GM12878 (cell line): ENCODE measurements at regions not wholly inside any gene's neighbourhood (a gene's known extent, or its start where the extent isn't known, plus 50 kb on each side); places are given as distances from the start of the nearest gene placed in this dataset.

Experiments used
- BCL11A ChIP-seq: IDR thresholded peaks from 2 replicates; pipeline ENCODE4 v1.6.1; 2011; ENCODE audit warnings: low read depth, low read length
- BCLAF1 ChIP-seq: fragments of 450-650 bp; IDR thresholded peaks from 2 replicates; pipeline ENCODE4 v1.6.1; 2017; ENCODE audit warnings: antibody characterized with exemption, mild to moderate bottlenecking, moderate library complexity
- CREB1 ChIP-seq: IDR thresholded peaks from 2 replicates; pipeline ENCODE4 v1.6.1; 2012; ENCODE audit warnings: low read depth, mild to moderate bottlenecking, inconsistent platforms
- FOXM1 ChIP-seq: IDR thresholded peaks from 2 replicates; pipeline ENCODE4 v1.6.1; 2012; ENCODE audit warnings: low read depth, mild to moderate bottlenecking, inconsistent platforms, low read length, moderate library complexity
- HCFC1 ChIP-seq: fragments of 150-350 bp; IDR thresholded peaks from 2 replicates; pipeline ENCODE4 v1.6.1; 2014; ENCODE audit warnings: low read length
- HDAC6 ChIP-seq: fragments of 200-600 bp; sonication (generic); IDR thresholded peaks from one replicate; pipeline ENCODE4 v1.8.0; 2017; ENCODE audit warnings: antibody characterized with exemption; ENCODE audit not compliant: unreplicated experiment
- HDGF ChIP-seq: fragments of 450-650 bp; IDR thresholded peaks from 2 replicates; pipeline ENCODE4 v1.6.1; 2016; ENCODE audit warnings: antibody characterized with exemption
- IRF4 ChIP-seq: IDR thresholded peaks from 2 replicates; pipeline ENCODE4 v1.6.1; 2011; ENCODE audit warnings: low read depth, low read length
- NFYB ChIP-seq: IDR thresholded peaks from 2 replicates; pipeline ENCODE4 v1.6.1; 2011; ENCODE audit warnings: low read depth, mild to moderate bottlenecking, low read length, improper control_type of control experiment, moderate library complexity; ENCODE audit not compliant: insufficient read depth
- NR2C2 ChIP-seq: IDR thresholded peaks from 2 replicates; pipeline ENCODE4 v1.6.1; 2011; ENCODE audit warnings: borderline replicate concordance, low read depth; ENCODE audit not compliant: control insufficient read depth, insufficient read length
- PAX8 ChIP-seq: fragments of 450-650 bp; IDR thresholded peaks from 2 replicates; pipeline ENCODE4 v1.6.1; 2017; ENCODE audit warnings: mild to moderate bottlenecking, moderate library complexity
- POLR2AphosphoS2 ChIP-seq: IDR thresholded peaks from 2 replicates; pipeline ENCODE4 v1.6.1; 2011; ENCODE audit warnings: low read depth, mild to moderate bottlenecking, low read length, improper control_type of control experiment, moderate library complexity
- POU2F2 ChIP-seq: IDR thresholded peaks from 3 replicates; pipeline ENCODE4 v1.6.1; 2011; ENCODE audit warnings: low read depth, mild to moderate bottlenecking, low read length, borderline replicate concordance
- RAD21 ChIP-seq: IDR thresholded peaks from 2 replicates; pipeline ENCODE4 v1.6.1; 2011; ENCODE audit warnings: mild to moderate bottlenecking, low read depth, low read length, moderate library complexity; ENCODE audit not compliant: insufficient read depth
- RUNX3 ChIP-seq: IDR thresholded peaks from 2 replicates; pipeline ENCODE4 v1.6.1; 2012; ENCODE audit warnings: low read length, inconsistent platforms
- SRF ChIP-seq, 2 experiments: IDR thresholded peaks; 2 replicates each; pipeline ENCODE4 v1.6.1; 2011; ENCODE audit warnings: low read depth in 2 of 2, low read length in 2 of 2, mild to moderate bottlenecking in 1 of 2, moderate library complexity in 1 of 2
- ZBTB4 ChIP-seq: fragments of 450-650 bp; formaldehyde crosslinking; IDR thresholded peaks from 2 replicates; pipeline ENCODE4 v1.4.0; 2022; ENCODE audit warnings: mild to moderate bottlenecking, moderate library complexity
- ZBTB40 ChIP-seq: fragments of 450-650 bp; IDR thresholded peaks from 2 replicates; pipeline ENCODE4 v1.6.1; 2016; ENCODE audit warnings: mild to moderate bottlenecking, moderate library complexity, borderline replicate concordance
- ZNF207 ChIP-seq: fragments of 450-650 bp; IDR thresholded peaks from 2 replicates; pipeline ENCODE4 v1.6.1; 2014; ENCODE audit warnings: antibody characterized with exemption, mild to moderate bottlenecking, borderline replicate concordance
- ZNF24 ChIP-seq: fragments of 450-650 bp; IDR thresholded peaks from 2 replicates; pipeline ENCODE4 v1.6.1; 2017; ENCODE audit warnings: antibody characterized with exemption, mild to moderate bottlenecking

DNA sequence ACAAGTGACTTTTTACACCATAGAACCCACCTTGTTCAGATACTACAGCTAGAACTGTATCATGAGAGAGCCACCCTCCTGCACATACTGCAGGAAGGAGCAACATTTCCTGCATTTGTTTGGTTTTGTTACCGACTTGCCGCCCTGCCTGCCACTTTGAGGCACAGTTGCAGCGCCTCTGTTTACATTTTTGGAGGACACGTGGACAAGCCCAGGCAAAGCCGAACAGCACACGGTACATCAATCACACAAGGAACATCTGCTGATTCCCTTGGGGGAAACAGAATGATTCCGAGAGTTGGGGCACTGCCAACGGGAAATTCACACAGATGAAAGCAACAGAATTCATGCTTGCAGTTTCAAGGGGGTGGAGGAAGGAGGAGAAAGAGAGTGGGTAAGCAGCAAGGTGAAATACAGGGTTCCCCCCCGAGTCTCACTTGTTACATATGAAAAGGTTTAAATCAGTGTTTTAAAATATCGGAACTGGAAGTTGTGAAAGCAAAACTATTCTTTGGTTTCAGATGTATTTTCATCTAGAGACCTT lies 110.7 kb downstream of the BTG1 start (continued):
- TF ChIP-seq ZNF24 = peak; percentile 77
- peak; percentile 46; the same call in 1 of the 2 replicates for TF ChIP-seq CREB1
- no peak for TF ChIP-seq HDAC6
- TF ChIP-seq IRF4 = peak; percentile 92
- TF ChIP-seq BCLAF1 = no peak
- peak; percentile 79 for TF ChIP-seq RUNX3
- no peak; the same call in 1 of the 2 replicates for TF ChIP-seq ZBTB40
- TF ChIP-seq ZBTB4 (CRISPR knock-in tag) = no peak
- TF ChIP-seq ZNF207 = no peak
- 0 out of 4 replicates have a peak, but pooled peaks of 1 of the 2 experiments have one; percentile 31 for TF ChIP-seq SRF (IDR thresholded peaks at IDR 0.05; ENCODE audit: low read depth in 2 of 2, low read length in 2 of 2)
- TF ChIP-seq PAX8 = no peak; the same call in 1 of the 2 replicates
- peak; percentile 97 for TF ChIP-seq FOXM1
- TF ChIP-seq HDGF = no peak; the same call in none of the 2 replicates
- TF ChIP-seq NFYB = no peak
- peak; percentile 41 for TF ChIP-seq RAD21
- TF ChIP-seq NR2C2 = no peak
- no peak for TF ChIP-seq POU2F2
- no peak for TF ChIP-seq HCFC1
- peak; percentile 78; the same call in 1 of the 2 replicates for TF ChIP-seq POLR2AphosphoS2
- TF ChIP-seq BCL11A = peak; percentile 71; the same call in 1 of the 2 replicates
